ENCODE measurements at regions not wholly inside any gene's neighbourhood (a gene's known extent, or its start where the extent isn't known, plus 50 kb on each side); places are given as distances from the start of the nearest gene placed in this dataset.

- no peak overlapping the region for H3K4me3 ChIP-seq (ENCODE audit: low read depth, low read length)
- no peak for DNase-seq (ENCODE audit: low read depth)
- no peak for TF ChIP-seq CTCF (IDR thresholded peaks at IDR 0.05; ENCODE audit: control insufficient read depth, extremely low read depth, insufficient read depth)
These were observed 1367.5 kb downstream of the BRD1 start for GRCh38 chr22:48459859-48460823.

GRCh38 chr22:48459259-48459658, 1368.4 kb downstream of the BRD1 start:
- H3K4me3 ChIP-seq (ENCODE audit: low read depth, low read length): no peak overlapping the region
- DNase-seq (ENCODE audit: low read depth): no peak
- TF ChIP-seq CTCF (IDR thresholded peaks at IDR 0.05; ENCODE audit: control insufficient read depth, extremely low read depth, insufficient read depth): no peak

GRCh38 chr22:48456449-48456848, 1371.2 kb downstream of the BRD1 start:
- no peak for TF ChIP-seq CTCF (IDR thresholded peaks at IDR 0.05; ENCODE audit: control insufficient read depth, extremely low read depth, insufficient read depth)
- H3K4me3 ChIP-seq (ENCODE audit: low read depth, low read length): no peak overlapping the region
- no peak for DNase-seq (ENCODE audit: low read depth)

GRCh38 chr22:48453751-48454485, 1373.8 kb downstream of the BRD1 start:
- DNase-seq (ENCODE audit: low read depth): no peak
- no peak overlapping the region for H3K4me3 ChIP-seq (ENCODE audit: low read depth, low read length)
- no peak for TF ChIP-seq CTCF (IDR thresholded peaks at IDR 0.05; ENCODE audit: control insufficient read depth, extremely low read depth, insufficient read depth)

GRCh38 chr22:48453171-48453570, 1374.5 kb downstream of the BRD1 start:
- DNase-seq (ENCODE audit: low read depth): no peak
- H3K4me3 ChIP-seq (ENCODE audit: low read depth, low read length): no peak overlapping the region
- TF ChIP-seq CTCF (IDR thresholded peaks at IDR 0.05; ENCODE audit: control insufficient read depth, extremely low read depth, insufficient read depth): no peak

GRCh38 chr22:48452766-48453165, 1374.9 kb downstream of the BRD1 start:
- H3K4me3 ChIP-seq (ENCODE audit: low read depth, low read length): no peak overlapping the region
- TF ChIP-seq CTCF (IDR thresholded peaks at IDR 0.05; ENCODE audit: control insufficient read depth, extremely low read depth, insufficient read depth): no peak
- DNase-seq (ENCODE audit: low read depth): no peak
